ENCODE measurements at regions not wholly inside any gene's neighbourhood (a gene's known extent, or its start where the extent isn't known, plus 50 kb on each side); places are given as distances from the start of the nearest gene placed in this dataset.
A peak's percentile ranks its signal among the peaks of the same experiment; 100 is the strongest.
"Not testable (repeated sequence)": the region's sequence is repeated elsewhere in the genome, so short reads cannot be mapped to it uniquely, and the experiment has no call there.

DNA sequence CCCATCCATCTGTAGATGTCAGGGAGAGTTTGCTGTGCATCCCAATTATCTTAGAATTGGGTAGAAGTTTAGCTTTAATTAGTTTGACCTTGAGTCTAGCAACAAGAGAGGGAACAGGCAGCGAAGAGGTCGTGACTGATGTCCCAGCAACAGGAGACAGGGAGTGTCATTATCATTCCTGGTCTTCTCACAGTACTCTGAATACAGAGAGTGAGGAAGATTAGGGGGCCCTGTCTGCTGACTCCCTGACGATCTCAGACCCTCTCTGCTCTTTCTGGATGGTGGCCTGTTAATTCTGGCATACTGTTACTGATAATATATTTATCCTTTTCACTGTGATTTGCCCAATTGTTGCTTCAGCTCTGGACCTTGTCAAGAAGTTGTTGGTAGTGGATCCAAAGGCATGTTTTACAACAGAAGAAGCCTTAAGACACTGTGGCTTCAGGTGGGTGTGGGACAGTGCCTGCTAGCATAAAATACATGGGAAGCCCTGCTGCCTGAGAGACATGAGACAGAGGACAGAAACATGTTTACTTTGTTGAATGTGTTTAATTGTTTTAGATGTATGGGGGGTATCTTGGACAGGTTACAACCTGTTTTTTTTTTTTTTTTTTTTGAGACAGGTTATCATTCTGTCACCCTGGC, 256.6 kb downstream of the GOLGA6L6 start:
- peak; percentile 51 for DNase-seq

DNA sequence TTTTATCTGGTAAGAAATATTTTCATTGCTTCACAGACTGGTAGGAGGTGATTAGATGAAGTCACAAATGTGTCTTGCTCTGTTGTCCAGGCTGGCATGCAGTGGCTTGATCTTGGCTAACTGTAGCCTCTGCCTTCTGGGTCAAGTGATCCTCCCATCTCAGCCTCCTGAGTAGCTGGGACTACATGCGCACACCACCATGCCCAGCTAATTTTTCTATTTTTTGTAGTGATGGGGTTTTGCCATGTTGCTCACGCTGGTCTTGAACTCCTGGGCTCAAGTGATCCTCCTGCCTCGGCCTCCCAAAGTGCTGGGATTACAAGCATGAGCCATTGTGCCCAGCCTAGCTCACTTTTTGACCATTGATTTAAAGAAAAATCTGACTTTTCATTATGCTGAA, 257.9 kb downstream of the GOLGA6L6 start:
- DNase-seq = peak; percentile 12

- peak; percentile 63 for DNase-seq
Measured at GRCh38 chr15:20282491-20282943, 259.1 kb downstream of the GOLGA6L6 start.

- peak; percentile 54 for DNase-seq
Measured at GRCh38 chr15:20281567-20282275, 259.9 kb downstream of the GOLGA6L6 start.

- DNase-seq = peak; percentile 65
Measured at GRCh38 chr15:20280933-20281463, 260.6 kb downstream of the GOLGA6L6 start.

DNA sequence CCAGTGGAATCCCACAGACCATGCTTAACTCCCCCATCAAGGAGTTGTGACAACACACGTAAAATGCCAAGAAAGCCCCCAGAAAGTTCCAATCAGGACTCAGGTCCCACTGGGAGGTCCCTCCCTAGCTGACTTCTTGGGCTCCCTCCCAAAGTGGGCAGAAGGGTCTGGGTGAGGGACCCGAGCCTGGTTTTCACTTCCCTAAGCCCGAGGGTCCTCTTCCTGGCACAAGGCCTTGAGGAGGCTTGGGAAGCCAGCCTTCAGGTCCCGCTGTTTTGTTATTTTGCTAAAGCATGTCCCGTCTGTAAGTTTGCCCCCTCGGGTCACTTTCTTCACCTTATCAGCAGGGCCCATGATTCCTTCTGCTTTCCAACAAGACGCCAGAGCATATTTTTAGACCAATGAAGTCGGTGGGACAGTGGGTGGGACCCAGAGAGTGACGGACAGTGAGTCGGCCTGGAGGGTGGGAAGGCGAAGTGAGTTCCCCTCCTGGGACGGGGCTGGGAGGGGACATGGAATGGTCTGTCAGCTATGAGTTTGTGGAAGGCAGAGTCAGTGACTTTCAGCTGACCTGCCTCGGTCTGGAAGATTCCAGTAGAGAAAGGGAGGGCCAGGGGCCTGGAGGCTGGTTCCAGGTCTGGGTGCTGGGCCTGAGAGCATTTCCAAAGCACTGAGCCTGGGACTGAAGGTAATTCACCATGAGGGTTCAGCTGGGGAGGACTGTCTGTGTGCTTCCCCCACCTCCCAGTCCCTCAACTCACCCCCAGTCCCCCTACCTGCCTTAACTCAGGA, 261.3 kb downstream of the GOLGA6L6 start:
- peak; percentile 62 for DNase-seq

DNA sequence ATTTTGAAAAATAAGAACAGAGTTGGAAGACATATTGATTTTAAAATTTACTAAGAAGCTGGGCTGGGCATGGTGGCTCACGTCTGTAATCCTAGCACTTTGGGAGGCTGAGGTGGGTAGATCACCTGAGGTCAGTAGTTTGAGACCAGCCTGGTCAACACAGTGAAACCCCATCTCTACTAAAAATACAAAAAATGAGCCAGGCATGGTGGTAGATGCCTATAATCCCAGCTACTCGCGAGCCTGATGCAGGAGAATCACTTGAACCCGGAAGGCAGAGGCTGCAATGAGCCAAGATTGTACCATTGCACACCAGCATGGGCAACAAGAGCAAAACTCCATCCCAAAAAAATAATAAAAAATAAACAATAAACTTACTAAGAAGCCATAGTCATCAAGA, 262.5 kb downstream of the GOLGA6L6 start:
- DNase-seq = peak; percentile 10

GRCh38 chr15:20278376-20278775, 263.2 kb downstream of the GOLGA6L6 start:
- peak; percentile 36 for DNase-seq

DNA sequence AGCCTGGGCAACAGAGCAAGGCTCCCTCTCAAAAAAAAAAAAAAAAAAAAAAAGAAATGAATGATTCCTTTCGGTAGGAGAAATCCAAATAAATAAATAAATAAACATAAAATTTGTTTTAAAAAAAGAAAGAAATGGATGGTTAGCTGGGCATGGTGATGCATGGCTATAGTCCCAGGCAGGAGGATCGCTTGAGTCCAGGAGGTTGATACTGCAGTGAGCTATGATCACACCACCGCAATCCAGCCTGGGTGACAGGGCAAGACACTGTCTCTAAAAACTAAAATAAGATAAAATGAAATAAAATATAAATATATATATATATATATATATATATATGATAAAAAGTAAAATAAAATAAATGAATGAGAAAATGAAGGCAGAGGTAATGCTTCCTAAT, 264.1 kb downstream of the GOLGA6L6 start:
- peak; percentile 16 for DNase-seq

DNA sequence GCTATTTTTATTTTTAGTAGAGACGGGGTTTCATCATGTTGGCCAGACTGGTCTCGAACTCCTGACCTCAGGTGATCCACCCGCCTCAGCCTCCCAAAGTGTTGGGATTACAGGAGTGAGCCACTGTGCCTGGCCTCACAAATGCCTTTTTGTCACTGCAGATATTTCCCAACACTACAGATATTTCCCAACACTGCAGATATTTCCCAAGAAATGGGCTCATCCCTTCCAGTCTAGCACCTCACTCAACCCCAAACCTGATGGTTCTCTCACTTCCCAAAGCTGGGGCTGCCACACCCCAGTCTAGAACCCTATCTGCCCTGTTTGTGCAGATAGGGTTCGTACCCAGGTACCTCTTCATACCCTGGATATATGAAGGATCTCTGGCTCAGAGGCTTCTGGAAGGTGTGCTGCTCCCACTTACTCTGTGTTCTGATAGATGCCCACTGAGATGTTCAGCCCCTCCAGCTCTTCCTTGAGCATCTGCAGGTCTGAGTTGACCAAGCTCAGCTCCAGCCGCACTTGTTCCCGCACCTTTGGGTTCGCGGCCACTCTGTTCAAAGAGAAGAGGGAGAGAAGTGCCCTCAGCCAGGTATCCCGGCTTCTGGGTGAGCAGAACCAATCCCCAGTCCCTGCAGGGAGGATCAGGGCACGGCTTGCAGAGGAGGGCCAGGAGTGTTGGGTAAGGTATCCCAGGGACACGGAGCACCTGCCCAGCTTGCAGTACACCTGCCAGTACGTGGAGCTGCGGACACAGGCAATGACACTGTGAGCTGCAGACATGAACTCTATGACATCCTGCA, 265.1 kb downstream of the GOLGA6L6 start:
- DNase-seq = peak; percentile 61

DNA sequence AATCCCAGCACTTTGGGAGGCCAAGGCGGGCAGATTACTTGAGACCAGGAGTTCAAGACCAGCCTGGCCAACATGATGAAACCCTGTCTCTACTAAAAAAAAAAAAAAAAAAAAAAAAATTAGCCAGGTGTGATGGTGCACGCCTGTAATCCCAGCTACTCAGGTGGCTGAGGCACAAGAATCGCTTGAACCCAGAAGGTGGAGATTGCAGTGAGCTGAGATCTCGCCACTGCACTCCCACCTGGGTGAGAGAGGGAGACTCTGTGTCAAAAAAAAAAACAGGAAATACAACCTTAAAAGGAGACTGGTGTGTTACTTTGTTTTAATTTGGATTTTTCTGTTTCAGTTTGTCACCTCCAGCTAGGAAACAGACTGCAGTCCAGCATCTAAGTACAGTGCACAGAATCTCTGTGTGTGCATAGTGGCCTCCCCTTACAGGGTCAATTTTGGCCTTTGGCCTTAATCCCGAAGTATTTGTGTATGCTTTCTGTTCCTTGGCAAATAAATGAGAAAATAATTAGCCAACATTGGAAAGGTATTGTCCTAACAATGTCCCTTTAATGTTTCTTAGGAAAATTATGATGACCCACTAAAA, 266.1 kb downstream of the GOLGA6L6 start:
- peak; percentile 28 for DNase-seq

DNA sequence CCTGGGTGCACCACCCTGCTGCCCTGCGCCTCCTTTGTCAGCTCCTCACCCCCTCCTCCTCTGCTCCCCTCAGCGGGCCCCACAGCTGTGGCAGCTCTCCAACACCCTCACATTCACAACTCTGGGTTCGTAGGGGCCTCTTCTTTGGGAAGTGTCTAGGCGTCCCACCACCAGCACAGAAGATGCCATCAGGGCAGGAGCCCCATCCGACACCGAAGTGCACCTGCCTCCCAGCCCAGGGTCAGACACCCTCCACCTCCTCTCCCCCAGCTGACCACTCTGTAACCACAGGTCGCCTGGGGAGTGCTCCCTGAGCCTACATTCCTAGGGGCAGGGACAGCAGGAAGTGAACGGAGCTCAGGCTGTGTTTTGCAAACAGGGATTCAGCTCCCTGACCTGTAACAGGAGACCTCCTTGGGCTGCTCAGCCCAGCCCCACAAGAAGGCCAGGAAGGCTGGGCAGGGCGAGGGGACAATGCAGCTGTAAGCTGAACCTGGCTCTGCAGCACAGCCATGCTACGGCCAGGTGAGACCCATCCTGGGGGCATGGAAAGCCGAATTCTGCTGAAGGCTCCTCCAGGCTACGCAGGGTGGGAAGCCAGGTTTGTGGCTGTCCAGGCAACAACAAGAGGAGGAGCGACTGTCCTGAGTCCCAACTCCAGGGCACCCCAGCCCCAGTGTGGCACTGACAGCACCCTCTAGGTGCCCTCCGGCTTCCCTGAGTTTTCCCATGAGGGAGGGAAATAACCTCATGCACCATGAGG, 269.0 kb downstream of the GOLGA6L6 start:
- no peak for DNase-seq

DNA sequence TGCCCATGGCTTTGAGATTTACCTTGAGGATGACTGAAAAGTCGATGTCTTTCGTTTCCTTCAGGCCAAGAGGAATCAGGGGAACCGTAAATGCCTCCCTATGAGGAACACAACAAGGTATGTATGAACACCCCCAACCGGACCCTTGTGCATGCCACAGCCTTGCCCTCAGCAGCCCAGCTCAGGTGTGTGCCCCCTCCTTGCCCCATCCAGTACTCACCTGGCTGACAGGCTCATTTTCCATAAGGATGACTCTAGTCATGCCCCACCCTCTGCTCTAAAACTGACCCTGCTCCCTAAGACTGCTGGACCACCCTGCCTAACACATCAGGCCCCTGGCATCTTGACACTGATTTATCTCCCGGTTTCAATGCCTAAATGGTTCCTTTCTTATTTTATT, 270.0 kb downstream of the GOLGA6L6 start:
- DNase-seq = no peak

DNA sequence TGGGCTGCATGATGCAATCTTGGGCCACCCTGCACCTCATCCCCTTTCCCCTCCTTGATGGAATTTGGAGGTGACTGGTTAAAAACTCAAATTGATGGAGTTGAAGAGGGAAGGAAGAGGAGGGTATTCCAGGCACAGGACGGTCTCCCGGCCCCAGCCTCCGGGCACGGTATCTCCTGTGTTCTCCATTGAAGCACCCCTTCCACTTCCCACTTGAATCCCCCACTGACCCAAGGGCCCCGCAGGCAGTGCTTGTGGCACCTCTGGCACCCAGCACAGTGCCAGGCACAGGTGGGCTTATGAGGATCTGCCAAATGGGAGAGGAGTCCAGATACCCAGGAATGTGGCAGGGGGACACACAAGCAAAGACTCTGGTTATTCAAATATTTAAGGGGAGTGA, 271.6 kb downstream of the GOLGA6L6 start:
- DNase-seq = not testable (repeated sequence)

- not testable (repeated sequence) for DNase-seq
Measured at GRCh38 chr15:20267996-20268395, 273.6 kb downstream of the GOLGA6L6 start.

DNA sequence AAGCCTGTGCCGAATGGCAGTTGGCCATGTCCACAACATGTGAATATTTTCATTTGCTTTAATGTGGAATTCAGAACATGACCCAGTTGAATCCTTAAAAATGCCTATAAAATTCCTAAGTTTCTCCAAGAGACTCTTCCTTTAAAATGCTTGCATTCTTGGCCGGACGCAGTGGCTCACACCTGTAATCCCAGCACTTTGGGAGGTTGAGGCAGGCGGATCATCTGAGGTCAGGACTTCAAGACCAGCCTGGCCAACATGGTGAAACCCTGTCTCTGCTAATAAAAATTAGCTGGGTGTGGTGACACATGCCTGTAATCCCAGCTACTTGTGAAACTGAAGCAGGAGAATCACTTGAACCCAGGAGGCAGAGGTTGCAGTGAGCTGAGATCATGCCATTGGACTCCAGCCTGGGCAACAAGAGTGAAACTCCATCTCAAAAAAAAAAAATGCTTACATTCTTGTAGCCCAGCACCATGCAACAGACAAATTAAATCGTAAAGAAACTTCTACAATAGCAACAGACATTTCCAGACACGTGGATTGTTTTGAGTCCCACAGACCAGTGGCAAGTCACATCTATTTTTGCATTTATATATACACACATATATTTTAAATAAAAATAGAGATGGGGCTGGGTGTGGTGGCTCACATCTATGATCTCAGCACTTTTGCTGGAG, 274.4 kb downstream of the GOLGA6L6 start:
- not testable (repeated sequence) for DNase-seq

GRCh38 chr15:20265710-20266109, 275.9 kb downstream of the GOLGA6L6 start:
- not testable (repeated sequence) for DNase-seq

GRCh38 chr15:20261321-20262280, 280.0 kb downstream of the GOLGA6L6 start:
- DNase-seq = not testable (repeated sequence)

DNA sequence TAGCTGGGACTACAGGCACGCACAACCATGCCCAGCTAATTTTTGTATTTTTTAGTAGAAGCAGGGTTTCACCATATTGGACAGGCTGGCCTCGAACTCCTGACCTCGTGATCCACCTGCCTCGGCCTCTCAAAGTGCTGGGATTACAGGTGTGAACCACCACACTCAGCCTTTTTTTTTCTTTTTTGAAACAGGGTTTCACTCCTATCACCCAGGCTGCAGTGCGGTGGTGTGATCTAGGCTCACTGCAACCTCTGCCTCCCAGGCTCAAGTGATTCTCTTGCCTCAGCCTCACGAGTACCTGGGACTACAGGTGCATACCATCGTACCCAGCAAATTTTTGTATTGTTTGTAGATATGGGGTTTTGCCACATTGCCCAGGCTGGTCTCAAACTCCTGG, 280.9 kb downstream of the GOLGA6L6 start:
- not testable (repeated sequence) for DNase-seq
